GM06990 (cell line): ENCODE measurements at regions not wholly inside any gene's neighbourhood (a gene's known extent, or its start where the extent isn't known, plus 50 kb on each side); places are given as distances from the start of the nearest gene placed in this dataset.

ENCODE experiments used
- DNase-seq: peaks from one replicate; pipeline ENCODE4 v3.0.0-alpha.2; 2011; ENCODE audit not compliant: insufficient read length; ENCODE audit errors: extremely low read depth
- H3K27me3 ChIP-seq: replicated peaks from 2 replicates; pipeline ENCODE4 v1.6.0; 2011; ENCODE audit warnings: low read length; ENCODE audit not compliant: control insufficient read depth, insufficient read depth
- H3K36me3 ChIP-seq: 2 replicates; pipeline ENCODE4 v1.5.1; 2011; ENCODE audit warnings: low read length; ENCODE audit not compliant: control insufficient read depth, insufficient read depth
- H3K4me3 ChIP-seq: replicated peaks from 2 replicates; pipeline ENCODE4 v1.5.1; 2011; ENCODE audit warnings: low read depth, mild to moderate bottlenecking, control low read depth, low read length
- CTCF ChIP-seq: IDR thresholded peaks from 2 replicates; pipeline ENCODE4 v1.5.1; 2011; ENCODE audit warnings: low read length, control low read depth, mild to moderate bottlenecking, inconsistent platforms; ENCODE audit not compliant: insufficient read depth, poor library complexity, severe bottlenecking

GRCh38 chr10:56745490-56745889 is 384.4 kb upstream of the ZWINT start:
- Histone ChIP-seq H3K27me3 (no peaks in the 10 kb centered on the region), H3K4me3 (no peak overlapping the region), H3K36me3 (no peaks in the 10 kb centered on the region)
- no peak for TF ChIP-seq CTCF
- no peak for DNase-seq

- Histone ChIP-seq H3K36me3 (no peaks in the 10 kb centered on the region), H3K27me3 (no peaks in the 10 kb centered on the region), H3K4me3 (no peak overlapping the region)
- TF ChIP-seq CTCF: no peak
- no peak for DNase-seq
Measured at GRCh38 chr10:56728349-56728748, 367.3 kb upstream of the ZWINT start.

- DNase-seq: no peak
- TF ChIP-seq CTCF: no peak
- Histone ChIP-seq H3K27me3 (no peaks in the 10 kb centered on the region), H3K36me3 (no peaks in the 10 kb centered on the region), H3K4me3 (no peak overlapping the region)
Measured at GRCh38 chr10:56722912-56723311, 361.9 kb upstream of the ZWINT start.

- H3K27me3 ChIP-seq: no peaks in the 10 kb centered on the region
- no peak overlapping the region for H3K4me3 ChIP-seq
- TF ChIP-seq CTCF: no peak
- no peak for DNase-seq
- H3K36me3 ChIP-seq: no peaks in the 10 kb centered on the region
Measured at GRCh38 chr10:56715262-56715661, 354.2 kb upstream of the ZWINT start.

GRCh38 chr10:56698506-56698905 is 337.4 kb upstream of the ZWINT start:
- H3K36me3 ChIP-seq: no peaks in the 10 kb centered on the region
- H3K27me3 ChIP-seq: no peaks in the 10 kb centered on the region
- TF ChIP-seq CTCF: no peak
- DNase-seq: no peak
- no peak overlapping the region for H3K4me3 ChIP-seq

- TF ChIP-seq CTCF: no peak
- DNase-seq: no peak
- H3K36me3 ChIP-seq: no peaks in the 10 kb centered on the region
- H3K4me3 ChIP-seq: no peak overlapping the region
- no peaks in the 10 kb centered on the region for H3K27me3 ChIP-seq
Measured at GRCh38 chr10:56679578-56679977, 318.5 kb upstream of the ZWINT start.
